Parathyroid adenoma (tissue), 2 donors: ENCODE measurements at regions not wholly inside any gene's neighbourhood (a gene's known extent, or its start where the extent isn't known, plus 50 kb on each side); places are given as distances from the start of the nearest gene placed in this dataset.

Experiments
- H2AFZ ChIP-seq: fragments of 300-600 bp; sonication (generic); one replicate; pipeline ENCODE4 v1.7.0; 2017; ENCODE audit warnings: antibody characterized with exemption, mild to moderate bottlenecking
- H3K27ac ChIP-seq: fragments of 300-600 bp; sonication (generic); one replicate; pipeline ENCODE4 v1.7.0; 2017
- H3K27me3 ChIP-seq: fragments of 300-600 bp; sonication (generic); one replicate; pipeline ENCODE4 v1.7.0; 2017; ENCODE audit warnings: low read length; ENCODE audit not compliant: control insufficient read depth, insufficient read depth
- H3K36me3 ChIP-seq: fragments of 300-600 bp; sonication (generic); one replicate; pipeline ENCODE4 v1.7.0; 2017; ENCODE audit warnings: low read length; ENCODE audit not compliant: control insufficient read depth, insufficient read depth
- H3K4me1 ChIP-seq: fragments of 300-600 bp; sonication (generic); one replicate; pipeline ENCODE4 v1.7.0; 2017; ENCODE audit warnings: control low read depth
- H3K4me2 ChIP-seq: fragments of 300-600 bp; sonication (generic); one replicate; pipeline ENCODE4 v1.7.0; 2017; ENCODE audit warnings: low read length
- H3K4me3 ChIP-seq: fragments of 300-600 bp; sonication (generic); one replicate; pipeline ENCODE4 v1.7.0; 2017; ENCODE audit warnings: low read depth, low read length
- H3K79me2 ChIP-seq: fragments of 300-600 bp; sonication (generic); one replicate; pipeline ENCODE4 v1.7.0; 2017; ENCODE audit warnings: control low read depth
- H3K9ac ChIP-seq: fragments of 300-600 bp; sonication (generic); one replicate; pipeline ENCODE4 v1.7.0; 2017; ENCODE audit warnings: mild to moderate bottlenecking
- H3K9me3 ChIP-seq: fragments of 300-600 bp; sonication (generic); one replicate; pipeline ENCODE4 v1.7.0; 2017; ENCODE audit warnings: low read length; ENCODE audit not compliant: control insufficient read depth
- TF ChIP-seq, protein P1 (sequence below): fragments of 300-600 bp; sonication (generic); IDR thresholded peaks from one replicate; pipeline ENCODE4 v1.7.0; 2017; ENCODE audit warnings: antibody characterized with exemption, mild to moderate bottlenecking
- donor health status: primary hyperparathyroidism.

DNA sequence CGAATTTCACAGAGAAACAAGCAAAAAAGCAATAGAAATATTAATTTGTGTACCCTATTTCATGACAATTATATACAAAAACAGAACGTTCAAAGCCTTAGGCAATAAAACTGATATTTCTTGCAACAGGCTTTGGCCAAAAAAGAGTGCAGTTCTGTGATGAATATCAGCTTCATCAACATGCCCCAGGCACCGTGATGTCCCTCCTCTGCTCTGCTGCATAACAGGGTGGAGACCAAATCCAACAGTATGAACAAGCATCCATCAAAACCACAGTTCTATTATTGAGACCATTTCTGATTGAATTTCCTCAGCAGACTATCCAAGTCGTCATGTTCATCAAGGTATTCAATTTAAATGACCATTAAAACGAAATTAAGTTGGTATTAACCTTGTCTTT is 722.6 kb upstream of the NRSN1 start:
- H3K79me2 ChIP-seq, result no peaks in the 10 kb centered on the region
- H3K9ac ChIP-seq, result no peak overlapping the region
- no peaks in the 10 kb centered on the region for H3K27me3 ChIP-seq

DNA sequence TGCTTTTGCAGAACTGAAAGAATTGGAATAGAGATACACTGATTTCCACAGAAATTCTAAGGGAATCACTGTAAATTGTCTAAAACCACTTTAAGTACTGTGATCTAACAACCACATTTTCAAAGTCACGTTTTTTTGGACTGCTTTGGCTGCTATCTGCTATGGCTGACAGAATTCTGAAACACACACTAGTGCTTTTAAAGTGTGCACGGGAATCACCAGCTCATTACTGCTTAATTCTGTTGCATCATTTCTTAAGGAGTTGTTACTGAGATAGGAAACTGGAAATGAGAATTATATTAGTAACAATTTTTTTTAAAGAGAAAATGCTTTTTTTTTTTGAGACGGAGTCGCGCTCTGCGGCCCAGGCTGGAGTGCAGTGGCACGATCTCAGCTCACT is 716.5 kb upstream of the NRSN1 start:
- Histone ChIP-seq H3K4me1 (no peaks in the 10 kb centered on the region), H3K79me2 (no peaks in the 10 kb centered on the region), H3K9me3 (no peaks in the 10 kb centered on the region), H3K36me3 (no peaks in the 10 kb centered on the region), H3K27me3 (no peaks in the 10 kb centered on the region), H2AFZ (no peak overlapping the region), H3K4me3 (no peak overlapping the region), H3K4me2 (no peak overlapping the region), H3K9ac (no peak overlapping the region), H3K27ac (no peak overlapping the region)
- TF ChIP-seq, protein P1, sequence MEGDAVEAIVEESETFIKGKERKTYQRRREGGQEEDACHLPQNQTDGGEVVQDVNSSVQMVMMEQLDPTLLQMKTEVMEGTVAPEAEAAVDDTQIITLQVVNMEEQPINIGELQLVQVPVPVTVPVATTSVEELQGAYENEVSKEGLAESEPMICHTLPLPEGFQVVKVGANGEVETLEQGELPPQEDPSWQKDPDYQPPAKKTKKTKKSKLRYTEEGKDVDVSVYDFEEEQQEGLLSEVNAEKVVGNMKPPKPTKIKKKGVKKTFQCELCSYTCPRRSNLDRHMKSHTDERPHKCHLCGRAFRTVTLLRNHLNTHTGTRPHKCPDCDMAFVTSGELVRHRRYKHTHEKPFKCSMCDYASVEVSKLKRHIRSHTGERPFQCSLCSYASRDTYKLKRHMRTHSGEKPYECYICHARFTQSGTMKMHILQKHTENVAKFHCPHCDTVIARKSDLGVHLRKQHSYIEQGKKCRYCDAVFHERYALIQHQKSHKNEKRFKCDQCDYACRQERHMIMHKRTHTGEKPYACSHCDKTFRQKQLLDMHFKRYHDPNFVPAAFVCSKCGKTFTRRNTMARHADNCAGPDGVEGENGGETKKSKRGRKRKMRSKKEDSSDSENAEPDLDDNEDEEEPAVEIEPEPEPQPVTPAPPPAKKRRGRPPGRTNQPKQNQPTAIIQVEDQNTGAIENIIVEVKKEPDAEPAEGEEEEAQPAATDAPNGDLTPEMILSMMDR, result no peak

More for the DNA sequence above, 722.6 kb upstream of the NRSN1 start:
- H3K27ac ChIP-seq, result no peak overlapping the region
- no peaks in the 10 kb centered on the region for H3K9me3 ChIP-seq
- no peak overlapping the region for H3K4me2 ChIP-seq
- H3K4me1 ChIP-seq, result no peaks in the 10 kb centered on the region
- no peaks in the 10 kb centered on the region for H3K36me3 ChIP-seq
- H2AFZ ChIP-seq, result no peak overlapping the region
- TF ChIP-seq, protein P1, result no peak
- H3K4me3 ChIP-seq, result no peak overlapping the region

DNA sequence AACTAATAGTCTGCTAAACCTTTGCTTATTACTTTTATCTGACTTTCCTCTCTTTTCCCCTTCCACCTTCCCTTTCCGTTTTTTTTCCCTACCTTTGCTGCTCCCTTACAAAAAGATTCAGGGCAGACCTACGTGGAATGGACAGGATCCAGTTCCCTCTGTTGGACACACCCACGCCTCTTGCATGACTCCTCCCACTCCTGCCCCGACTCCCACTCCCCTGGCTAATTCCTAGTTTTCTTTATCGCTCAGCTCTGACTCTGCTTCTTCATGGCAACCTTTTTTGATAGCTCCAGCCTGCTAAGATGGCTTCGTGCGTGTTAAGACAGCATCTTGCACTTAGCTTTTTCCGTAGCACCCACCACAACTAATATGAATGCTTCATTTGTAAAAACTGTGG is 715.6 kb upstream of the NRSN1 start:
- H3K9ac ChIP-seq, result no peak overlapping the region
- H3K27me3 ChIP-seq, result no peaks in the 10 kb centered on the region
- TF ChIP-seq, protein P1, result no peak
- no peaks in the 10 kb centered on the region for H3K4me1 ChIP-seq
- H3K79me2 ChIP-seq, result no peaks in the 10 kb centered on the region
- H3K27ac ChIP-seq, result no peak overlapping the region
- H3K36me3 ChIP-seq, result no peaks in the 10 kb centered on the region
- no peak overlapping the region for H3K4me2 ChIP-seq
- no peak overlapping the region for H3K4me3 ChIP-seq
- H2AFZ ChIP-seq, result no peak overlapping the region
- H3K9me3 ChIP-seq, result no peaks in the 10 kb centered on the region

DNA sequence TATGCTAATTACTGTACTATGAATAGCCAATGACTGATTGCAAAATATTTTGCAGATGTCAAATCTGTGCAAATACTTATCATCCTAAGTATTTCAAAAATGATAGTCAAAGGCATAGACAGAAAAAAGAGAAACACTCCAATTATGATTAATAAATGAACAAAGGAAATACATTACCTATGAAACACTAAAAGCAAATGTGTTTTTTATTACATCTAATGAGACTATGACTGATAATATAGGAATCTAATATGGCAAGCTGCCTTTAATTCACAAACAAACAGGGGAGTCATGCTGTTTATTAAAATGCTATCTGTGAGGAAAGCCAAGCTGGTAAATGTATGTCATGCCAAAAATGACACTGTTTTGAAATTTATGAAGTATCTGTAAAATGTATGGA is 713.2 kb upstream of the NRSN1 start:
- no peaks in the 10 kb centered on the region for H3K9me3 ChIP-seq
- H3K27ac ChIP-seq, result no peak overlapping the region
- no peak overlapping the region for H3K9ac ChIP-seq
- no peaks in the 10 kb centered on the region for H3K4me1 ChIP-seq
- TF ChIP-seq, protein P1, result no peak
- H3K79me2 ChIP-seq, result no peaks in the 10 kb centered on the region
- no peaks in the 10 kb centered on the region for H3K36me3 ChIP-seq
- no peaks in the 10 kb centered on the region for H3K27me3 ChIP-seq
- H2AFZ ChIP-seq, result no peak overlapping the region
- no peak overlapping the region for H3K4me3 ChIP-seq
- H3K4me2 ChIP-seq, result no peak overlapping the region

DNA sequence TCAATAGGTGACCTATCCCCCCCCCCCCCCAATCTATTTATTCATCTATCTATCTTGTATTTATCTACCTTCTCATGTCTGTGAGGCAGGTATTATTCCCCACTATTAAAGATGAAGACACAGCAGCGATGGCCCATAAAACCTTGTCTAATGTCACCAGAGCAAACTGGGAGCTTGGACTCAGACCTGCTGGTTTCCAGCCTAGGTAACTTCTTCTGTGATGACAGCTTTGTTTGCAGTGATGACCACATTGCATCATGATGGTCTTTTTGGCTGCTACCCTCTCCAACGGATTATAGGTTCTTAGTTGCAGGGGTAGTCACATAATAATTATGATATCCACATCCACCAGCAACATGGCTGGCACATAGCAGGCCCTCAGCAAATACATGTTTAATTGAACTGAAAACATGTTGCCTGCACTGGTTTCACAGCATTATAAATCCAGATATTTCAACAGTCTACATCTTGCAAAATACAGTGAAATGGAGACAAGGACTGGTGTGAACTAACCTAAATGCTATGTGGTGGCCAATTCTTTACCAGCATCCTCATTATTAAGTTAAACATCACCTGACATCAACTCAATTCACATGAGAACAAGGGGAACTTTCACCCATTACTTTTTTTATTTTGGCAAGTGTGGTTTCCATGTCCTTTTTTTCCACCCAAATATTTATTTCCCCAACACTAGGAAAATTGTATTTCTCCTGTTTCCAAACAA is 712.5 kb upstream of the NRSN1 start:
- Histone ChIP-seq H3K4me3 (no peak overlapping the region), H3K36me3 (no peaks in the 10 kb centered on the region), H3K4me2 (no peak overlapping the region), H2AFZ (no peak overlapping the region), H3K79me2 (no peaks in the 10 kb centered on the region), H3K4me1 (no peaks in the 10 kb centered on the region), H3K27me3 (no peaks in the 10 kb centered on the region), H3K9ac (no peak overlapping the region), H3K9me3 (no peaks in the 10 kb centered on the region), H3K27ac (no peak overlapping the region)
- TF ChIP-seq, protein P1, result no peak
